COLO668 (cell line): ENCODE measurements at regions not wholly inside any gene's neighbourhood (a gene's known extent, or its start where the extent isn't known, plus 50 kb on each side); places are given as distances from the start of the nearest gene placed in this dataset.

ENCODE experiments used
- DNase-seq: peaks from one replicate; lab custom pipeline; 2025; ENCODE audit not compliant: unreplicated experiment; lab: John Stamatoyannopoulos, UW

DNA sequence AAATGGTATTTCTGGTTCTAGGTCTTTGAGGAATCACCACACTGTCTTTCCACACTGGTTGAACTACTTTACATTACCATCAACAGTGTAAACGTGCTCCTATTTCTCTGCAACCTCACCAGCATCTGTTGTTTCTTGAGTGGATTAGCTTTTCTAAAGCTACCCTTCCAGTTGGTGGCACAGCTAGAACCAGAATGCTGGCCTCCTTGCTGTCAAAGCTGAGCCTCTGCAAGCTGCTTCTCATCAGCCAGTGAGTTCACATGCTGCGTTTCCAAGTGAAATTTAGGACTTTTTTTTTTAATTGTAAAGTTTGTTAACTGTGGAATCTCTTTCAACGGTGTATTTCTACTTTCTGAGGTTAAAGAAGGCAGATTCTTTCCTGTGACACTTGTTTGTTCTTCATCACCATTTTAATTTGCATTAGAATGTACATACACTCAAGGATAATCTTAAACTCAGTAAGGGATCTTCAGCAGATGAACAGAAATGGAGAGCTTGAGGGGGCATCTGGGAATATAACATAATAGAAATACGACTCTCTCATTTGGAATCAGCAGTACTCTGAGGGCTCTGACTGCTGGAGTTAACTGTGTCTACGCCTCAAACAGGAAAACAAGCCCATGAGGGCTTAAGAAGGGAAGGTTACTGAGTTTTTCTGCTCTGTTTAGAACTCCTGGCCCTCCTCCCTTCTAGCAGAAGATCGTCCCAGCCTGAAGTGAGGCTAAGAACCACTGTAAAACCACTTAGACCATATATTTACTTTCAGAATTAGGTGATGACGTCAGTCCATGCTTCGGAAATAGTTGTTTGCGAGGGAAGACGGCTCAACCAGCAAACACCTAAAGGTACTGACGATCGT, 148.4 kb upstream of the FAM20A start:
- DNase-seq, result no peak

GRCh38 chr17:68748381-68748780, 147.2 kb upstream of the FAM20A start:
- no peak for DNase-seq

GRCh38 chr17:68740555-68741447, 139.6 kb upstream of the FAM20A start:
- no peak for DNase-seq

- DNase-seq, result no peak
Observed at GRCh38 chr17:68737761-68738443, 136.7 kb upstream of the FAM20A start.

- no peak for DNase-seq
Observed at GRCh38 chr17:68734931-68735330, 133.8 kb upstream of the FAM20A start.

DNA sequence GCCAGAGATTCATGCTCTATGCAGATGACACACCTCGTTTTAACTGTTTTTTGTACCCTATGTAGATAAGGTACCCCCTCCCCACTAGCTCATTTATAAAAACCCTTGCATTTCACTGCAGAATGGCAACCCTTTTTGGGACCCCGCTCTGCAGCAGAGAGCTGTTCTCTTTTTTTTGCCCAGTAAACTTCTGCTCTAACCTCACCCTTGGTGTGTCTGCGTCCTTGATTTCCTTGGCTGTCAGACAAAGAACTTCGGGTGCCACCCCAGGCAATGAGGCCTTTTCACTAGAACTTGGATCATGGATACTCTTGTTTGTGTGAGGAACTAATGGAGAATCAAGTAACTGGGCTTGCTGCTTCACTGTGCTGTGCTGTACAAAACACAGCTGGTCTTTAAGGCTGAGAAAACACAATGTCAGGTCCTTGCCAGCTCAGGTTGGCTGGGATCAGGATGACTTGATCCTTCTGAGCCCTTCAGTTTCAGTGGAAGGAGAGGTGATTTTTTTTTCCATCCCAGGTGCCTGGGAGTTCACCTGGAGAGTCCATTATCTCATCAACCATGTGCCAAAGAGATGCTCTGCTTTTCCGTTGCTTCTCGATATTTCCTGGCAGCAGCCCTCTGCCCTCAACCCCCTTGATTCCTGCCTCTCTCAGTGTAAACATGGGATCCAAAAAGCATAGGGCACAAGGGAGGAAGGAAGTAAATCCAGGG, 133.2 kb upstream of the FAM20A start:
- no peak for DNase-seq

- no peak for DNase-seq
Observed at GRCh38 chr17:68733241-68734176, 132.3 kb upstream of the FAM20A start.

- DNase-seq, result no peak
Observed at GRCh38 chr17:68732301-68732749, 131.2 kb upstream of the FAM20A start.

DNA sequence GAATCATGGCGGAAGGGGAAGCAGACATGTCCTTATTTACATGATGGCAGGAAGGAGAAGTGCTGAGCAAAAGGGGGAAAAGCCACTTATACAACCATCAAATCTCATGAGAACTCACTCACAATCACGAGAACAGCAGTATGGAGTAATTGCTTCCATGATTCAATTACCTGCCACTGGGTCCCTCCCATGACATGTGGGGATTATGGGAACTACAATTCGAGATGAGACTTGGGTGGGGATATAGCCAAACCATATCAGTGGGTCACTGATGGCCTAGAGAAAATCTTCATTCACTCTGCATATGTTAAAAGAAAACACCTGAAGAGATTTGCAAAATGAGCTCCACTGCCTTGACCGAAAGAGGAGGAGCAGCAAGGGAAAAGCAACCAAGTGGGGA, 130.3 kb upstream of the FAM20A start:
- DNase-seq, result no peak

- no peak for DNase-seq
Observed at GRCh38 chr17:68719431-68719830, 118.3 kb upstream of the FAM20A start.

GRCh38 chr17:68718926-68719325, 117.8 kb upstream of the FAM20A start:
- no peak for DNase-seq

- DNase-seq, result no peak
Observed at GRCh38 chr17:68718465-68718864, 117.3 kb upstream of the FAM20A start.

DNA sequence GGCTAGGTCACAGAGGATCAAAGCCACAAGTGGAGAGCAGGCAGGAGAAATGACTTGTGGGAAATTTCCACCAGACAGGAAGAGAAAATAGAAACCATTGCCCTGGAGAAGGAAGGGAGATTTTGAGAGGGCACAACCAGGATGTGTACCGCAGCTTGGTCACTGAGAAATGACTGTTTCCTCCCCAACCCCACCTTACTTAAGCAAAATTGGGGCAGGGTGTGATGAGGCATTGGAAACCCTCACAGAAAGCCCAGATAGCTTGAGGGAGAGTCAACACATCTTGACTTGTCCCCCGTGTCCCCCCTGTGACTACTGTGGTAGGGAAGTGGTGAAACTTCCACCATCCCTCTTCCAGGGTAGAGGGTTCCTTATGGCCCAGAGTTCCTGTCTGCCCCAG, 113.5 kb upstream of the FAM20A start:
- no peak for DNase-seq

DNA sequence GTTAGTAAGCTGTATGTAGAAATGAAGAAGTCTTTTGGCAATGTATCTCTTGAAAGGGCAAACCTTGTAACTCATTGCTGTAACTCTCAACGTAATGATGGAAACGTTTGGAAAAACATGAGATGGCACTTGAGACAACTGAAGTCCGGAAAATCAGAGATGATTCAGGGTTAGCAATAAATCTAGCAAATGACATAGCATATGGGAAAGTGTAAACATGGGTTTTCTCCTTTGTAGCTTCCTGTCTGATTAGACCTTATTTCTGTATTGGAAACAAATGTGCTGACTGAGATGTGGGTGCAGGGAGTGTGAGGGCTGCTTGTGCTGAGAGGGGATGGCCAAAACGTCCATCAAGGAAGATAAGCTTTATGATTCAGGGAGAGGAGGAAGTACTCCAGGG, 110.7 kb upstream of the FAM20A start:
- no peak for DNase-seq

GRCh38 chr17:68710976-68711375, 109.8 kb upstream of the FAM20A start:
- no peak for DNase-seq

DNA sequence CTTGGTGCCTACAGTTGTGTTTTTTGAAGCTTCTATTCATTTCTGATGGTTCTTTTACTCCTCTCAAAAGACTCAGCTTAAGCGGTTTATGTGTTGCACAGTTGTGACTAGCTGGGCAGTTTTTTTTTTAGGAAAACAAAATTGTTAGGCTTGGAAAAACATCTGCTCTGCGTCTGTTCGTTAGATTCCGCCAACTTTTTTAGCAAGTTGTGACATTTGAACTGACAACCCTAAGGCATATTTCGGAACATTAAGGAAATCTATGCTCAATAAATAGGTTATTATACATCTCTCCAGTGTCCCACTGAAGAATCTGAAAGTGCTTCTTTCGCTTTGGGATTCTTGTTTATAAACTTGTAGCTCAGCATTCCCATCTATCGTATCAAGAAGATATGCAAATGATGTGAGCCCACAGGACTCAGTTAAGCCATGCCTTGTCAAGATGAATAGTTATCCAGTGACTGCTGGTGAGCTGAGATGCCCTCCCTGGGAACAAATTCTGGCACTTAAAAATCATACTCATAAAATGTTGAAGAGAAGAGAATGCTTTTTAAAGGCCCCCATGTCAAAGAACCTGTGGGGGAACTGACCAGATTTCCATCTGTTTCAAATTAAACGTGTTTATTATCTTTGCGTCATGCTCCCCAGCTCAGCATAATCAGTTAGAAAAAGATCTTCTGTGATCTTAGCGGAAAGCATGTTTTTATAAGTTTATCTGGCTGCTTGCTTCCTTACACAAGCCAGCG, 109.0 kb upstream of the FAM20A start:
- no peak for DNase-seq

DNA sequence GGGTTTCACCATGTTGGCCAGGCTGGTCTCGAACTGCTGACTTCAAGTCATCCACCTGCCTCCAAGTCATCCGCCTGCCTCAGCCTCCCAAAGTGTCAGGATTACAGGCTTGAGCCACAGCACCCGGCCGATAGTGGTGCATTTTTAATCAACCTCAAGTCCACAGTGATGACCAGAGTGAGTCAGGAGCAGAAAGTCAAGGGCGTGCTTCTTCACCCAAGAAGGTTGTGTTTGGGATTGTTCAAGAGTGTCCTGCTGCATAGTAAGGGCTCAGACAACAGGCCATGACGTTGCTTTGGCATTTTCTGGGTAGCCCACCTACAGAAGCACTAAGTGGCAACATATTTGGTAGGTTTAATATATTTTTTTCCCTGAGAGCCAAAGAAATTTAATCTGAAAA, 108.3 kb upstream of the FAM20A start:
- no peak for DNase-seq

DNA sequence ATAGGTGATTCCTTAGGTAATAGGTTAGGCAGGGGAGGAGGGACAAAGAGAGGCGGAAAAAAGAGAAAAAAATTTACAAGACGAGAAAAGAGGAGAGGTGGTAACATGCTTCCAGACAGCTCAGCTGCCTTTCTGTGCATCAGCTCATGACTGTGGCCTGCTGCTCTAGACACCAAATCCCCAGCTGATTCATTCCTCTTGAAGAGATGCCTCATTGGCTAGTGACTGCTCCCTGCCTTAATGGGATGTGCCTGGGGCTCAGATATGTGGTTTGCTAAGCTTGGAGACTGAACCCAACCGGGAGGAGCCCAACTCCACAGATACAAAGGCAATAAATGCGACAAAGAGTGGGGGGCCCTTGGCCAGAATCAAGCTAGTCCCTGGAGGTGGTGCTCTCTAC, 105.9 kb upstream of the FAM20A start:
- no peak for DNase-seq

DNA sequence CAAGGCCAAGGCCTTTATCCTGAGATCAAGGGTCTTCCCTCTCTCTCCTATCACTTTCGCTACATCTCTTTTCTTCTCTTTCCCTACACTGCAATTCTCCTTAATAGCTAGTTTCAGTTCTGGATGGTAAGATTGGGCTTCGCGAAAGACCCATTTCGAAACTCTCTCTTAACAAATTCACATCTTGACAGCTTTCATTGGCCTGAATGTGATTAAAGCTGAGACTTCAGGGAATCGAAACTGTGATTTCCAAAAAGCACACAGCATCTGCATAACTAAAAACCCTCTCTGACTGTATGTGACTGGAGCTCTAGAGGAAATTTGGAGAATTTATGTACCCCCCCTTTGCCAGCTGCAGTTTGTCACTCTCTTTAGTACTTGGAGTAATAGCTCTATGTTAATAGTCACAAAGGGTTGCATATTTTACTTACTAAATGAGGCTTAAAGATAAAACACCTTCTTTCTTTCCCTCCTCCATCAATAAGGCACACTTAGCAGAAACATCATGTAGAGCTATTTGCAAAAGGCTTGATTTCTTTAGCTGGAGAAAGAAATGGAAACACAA, 105.3 kb upstream of the FAM20A start:
- DNase-seq, result no peak
